IPS DF 6.9 (cell line): ENCODE measurements at regions not wholly inside any gene's neighbourhood (a gene's known extent, or its start where the extent isn't known, plus 50 kb on each side); places are given as distances from the start of the nearest gene placed in this dataset.

Experiments
- DNase-seq: peaks from one replicate; pipeline ENCODE4 v3.0.0-alpha.2; 2013; ENCODE audit warnings: low read depth, low spot score
- H3K27ac ChIP-seq: one replicate; pipeline ENCODE4 v1.5.1; 2013; ENCODE audit warnings: low read length, control low read depth
- H3K27me3 ChIP-seq: 2 replicates; pipeline ENCODE4 v1.6.1; 2013; ENCODE audit warnings: mild to moderate bottlenecking, low read length; ENCODE audit not compliant: control insufficient read depth, insufficient read depth
- H3K36me3 ChIP-seq: 2 replicates; pipeline ENCODE4 v1.6.1; 2013; ENCODE audit warnings: low read length; ENCODE audit not compliant: control insufficient read depth, insufficient read depth
- H3K4me1 ChIP-seq: 2 replicates; pipeline ENCODE4 v1.6.1; 2013; ENCODE audit warnings: low read length; ENCODE audit not compliant: control insufficient read depth, insufficient read depth
- H3K4me3 ChIP-seq: 2 replicates; pipeline ENCODE4 v1.5.1; 2013; ENCODE audit warnings: mild to moderate bottlenecking, low read length
- H3K9me3 ChIP-seq: 2 replicates; pipeline ENCODE4 v1.6.1; 2013; ENCODE audit warnings: low read length, inconsistent platforms; ENCODE audit not compliant: control insufficient read depth, insufficient read depth
- WGBS: extraction: QIAGEN DNeasy Blood & Tissue Kit; methylation state at CpG from one replicate; pipeline ENCODE4 v1.1.7; 2013; ENCODE audit warnings: mixed read lengths, missing lambda C conversion rate; ENCODE audit not compliant: insufficient read length, insufficient coverage; 5-methylcytosine and 5-hydroxymethylcytosine counted together

DNA sequence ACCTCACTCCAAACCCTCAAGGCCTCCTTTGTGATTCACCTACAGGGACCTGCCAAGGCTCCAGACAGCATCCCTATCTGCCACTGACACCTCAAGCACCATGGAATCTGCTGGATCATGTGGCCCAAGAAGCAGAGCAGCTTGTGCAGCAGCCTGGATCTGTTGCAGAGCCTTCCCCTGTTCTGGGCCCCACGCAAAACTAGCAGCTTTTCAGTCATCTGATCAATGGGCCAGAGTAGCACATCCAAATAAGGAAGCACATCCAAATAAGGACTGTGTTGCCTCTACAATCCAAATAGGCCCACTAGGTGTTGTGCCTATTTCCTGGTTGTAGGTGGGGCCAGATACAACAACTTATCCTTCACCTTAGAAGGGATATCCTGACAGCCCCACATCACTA lies 97.1 kb upstream of the GNAO1 start:
- H3K9me3 ChIP-seq, result no peaks in the 10 kb centered on the region
- H3K4me1 ChIP-seq, result no peaks in the 10 kb centered on the region
- H3K36me3 ChIP-seq, result no peaks in the 10 kb centered on the region
- DNase-seq, result no peak
- no CpG with 5 or more reads among the region's 1 CpG for WGBS
- no peak overlapping the region for H3K27ac ChIP-seq
- H3K27me3 ChIP-seq, result no peaks in the 10 kb centered on the region
- no peak overlapping the region for H3K4me3 ChIP-seq

DNA sequence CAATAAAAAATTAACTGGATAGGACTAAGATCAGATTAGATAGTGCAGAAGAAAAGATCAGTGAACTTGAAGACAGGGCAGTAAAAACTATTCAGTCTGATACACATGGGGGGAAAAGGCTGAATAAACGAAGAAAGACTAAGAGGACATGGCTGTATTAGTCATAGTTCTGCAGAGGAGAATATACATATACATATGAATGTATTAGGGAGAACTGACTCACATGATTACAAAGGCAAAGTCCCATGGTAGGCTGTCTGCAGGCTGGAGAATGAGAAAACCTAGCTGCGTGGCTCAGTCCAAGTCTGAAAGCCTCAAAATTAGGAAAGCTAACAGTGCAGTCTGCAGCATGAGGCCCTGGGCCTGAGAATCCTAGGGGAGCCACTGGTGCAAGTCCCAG lies 98.2 kb upstream of the GNAO1 start:
- WGBS, result no CpG with 5 or more reads among the region's 2 CpGs
- Histone ChIP-seq H3K4me3 (no peak overlapping the region), H3K4me1 (no peaks in the 10 kb centered on the region), H3K9me3 (no peaks in the 10 kb centered on the region), H3K27ac (no peak overlapping the region), H3K36me3 (no peaks in the 10 kb centered on the region), H3K27me3 (no peaks in the 10 kb centered on the region)
- no peak for DNase-seq

GRCh38 chr16:56090076-56090475 lies 101.2 kb upstream of the GNAO1 start:
- H3K27ac ChIP-seq, result no peak overlapping the region
- no peak for DNase-seq
- H3K9me3 ChIP-seq, result no peaks in the 10 kb centered on the region
- H3K27me3 ChIP-seq, result no peaks in the 10 kb centered on the region
- WGBS, result no CpG with 5 or more reads among the region's 2 CpGs
- H3K36me3 ChIP-seq, result no peaks in the 10 kb centered on the region
- H3K4me1 ChIP-seq, result no peaks in the 10 kb centered on the region
- no peak overlapping the region for H3K4me3 ChIP-seq

- Histone ChIP-seq H3K36me3 (no peaks in the 10 kb centered on the region), H3K4me3 (no peak overlapping the region), H3K27me3 (no peaks in the 10 kb centered on the region), H3K27ac (no peak overlapping the region), H3K4me1 (no peaks in the 10 kb centered on the region), H3K9me3 (no peaks in the 10 kb centered on the region)
- DNase-seq, result no peak
- WGBS, result no CpG with 5 or more reads among the region's 6 CpGs
Measured at GRCh38 chr16:56087626-56088025, 103.7 kb upstream of the GNAO1 start.

DNA sequence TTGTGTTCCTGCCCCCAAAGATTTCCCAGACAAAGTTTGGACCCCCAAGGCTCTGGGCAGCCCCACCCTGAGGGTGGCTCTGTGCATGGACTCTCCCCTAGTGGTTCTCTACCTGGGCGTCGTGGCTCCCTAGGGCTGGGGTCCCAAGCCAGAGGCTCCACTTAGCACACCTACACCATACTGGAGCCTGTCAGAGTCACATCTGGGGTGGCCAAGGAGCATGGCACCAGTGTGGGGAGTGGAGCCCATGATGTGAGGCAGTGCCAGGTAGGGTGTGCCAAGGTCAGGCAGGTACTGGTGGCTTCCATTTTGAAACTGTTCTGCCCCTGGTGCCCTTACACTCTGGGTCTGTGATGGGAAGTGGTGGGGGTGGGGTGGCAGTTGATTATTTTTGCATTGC lies 109.9 kb upstream of the GNAO1 start:
- no CpG with 5 or more reads among the region's 2 CpGs for WGBS
- no peak overlapping the region for H3K27ac ChIP-seq
- no peaks in the 10 kb centered on the region for H3K4me1 ChIP-seq
- no peaks in the 10 kb centered on the region for H3K27me3 ChIP-seq
- no peaks in the 10 kb centered on the region for H3K9me3 ChIP-seq
- DNase-seq, result no peak
- no peak overlapping the region for H3K4me3 ChIP-seq
- no peaks in the 10 kb centered on the region for H3K36me3 ChIP-seq

DNA sequence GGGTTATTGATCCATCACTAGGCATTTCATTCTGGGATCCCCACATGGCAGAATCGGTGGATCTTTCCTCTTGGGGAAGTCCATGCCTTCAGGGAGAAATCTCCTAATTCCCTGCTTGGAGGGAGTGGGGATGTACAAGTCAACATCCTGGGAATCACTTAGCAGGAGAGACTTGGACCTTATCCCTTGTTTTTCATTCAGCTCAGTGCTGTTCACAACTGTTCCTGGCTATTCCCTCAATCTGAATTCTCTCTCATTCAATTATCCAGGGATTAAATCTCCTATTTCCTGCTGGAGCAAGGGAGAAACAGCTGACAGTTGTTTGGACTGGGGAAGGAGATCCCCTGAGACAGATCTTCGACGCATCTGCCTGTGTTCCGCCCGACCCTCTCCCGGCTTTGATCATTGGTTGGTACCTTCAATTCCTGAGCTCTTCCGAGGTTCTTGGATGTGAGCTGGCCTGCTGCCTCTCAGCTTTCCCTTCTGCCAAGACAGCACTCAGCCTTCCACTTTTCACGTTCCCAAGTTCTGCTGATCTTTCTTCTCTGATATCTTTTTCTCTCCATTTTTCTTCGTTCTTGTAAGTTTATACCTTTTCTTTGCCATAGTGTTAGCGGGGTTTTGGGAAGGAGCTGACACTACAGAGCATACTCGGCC lies 115.4 kb upstream of the GNAO1 start:
- Histone ChIP-seq H3K27me3 (no peaks in the 10 kb centered on the region), H3K9me3 (0 out of 2 replicates have a peak, but pooled peaks cover 1% of the 10 kb centered on the region), H3K4me3 (no peak overlapping the region), H3K36me3 (no peaks in the 10 kb centered on the region), H3K27ac (no peak overlapping the region), H3K4me1 (no peaks in the 10 kb centered on the region)
- DNase-seq, result no peak
- WGBS, result no CpG with 5 or more reads among the region's 11 CpGs

DNA sequence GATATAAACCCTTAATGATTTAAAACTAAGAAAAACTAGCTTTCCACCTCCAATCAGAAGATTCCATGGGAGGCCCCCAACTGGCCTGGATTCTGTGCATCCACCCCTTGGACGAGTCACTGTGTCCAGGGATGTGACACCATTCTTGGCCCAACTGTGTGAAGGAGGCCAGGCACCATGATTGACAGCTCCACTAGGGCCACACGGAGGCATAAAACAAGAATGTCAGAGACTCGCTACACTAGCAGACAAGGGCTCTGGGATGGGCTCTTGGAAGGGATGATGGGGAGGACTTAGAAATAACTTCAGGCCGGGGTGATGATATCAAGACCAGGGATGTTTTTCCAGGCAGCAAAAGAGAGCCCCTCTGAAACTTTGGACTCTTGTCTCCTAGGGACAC lies 117.8 kb upstream of the GNAO1 start:
- no peak overlapping the region for H3K27ac ChIP-seq
- WGBS, result no CpG with 5 or more reads among the region's 4 CpGs

GRCh38 chr16:56072096-56072495 lies 119.2 kb upstream of the GNAO1 start:
- no peak overlapping the region for H3K27ac ChIP-seq
- 0 out of 2 replicates have a peak, but pooled peaks cover 1% of the 10 kb centered on the region for H3K9me3 ChIP-seq
- DNase-seq, result no peak
- H3K4me1 ChIP-seq, result no peaks in the 10 kb centered on the region
- H3K27me3 ChIP-seq, result no peaks in the 10 kb centered on the region
- H3K4me3 ChIP-seq, result no peak overlapping the region
- H3K36me3 ChIP-seq, result no peaks in the 10 kb centered on the region
- no CpG with 5 or more reads among the region's 4 CpGs for WGBS

More for the DNA sequence above, 117.8 kb upstream of the GNAO1 start:
- Histone ChIP-seq H3K4me3 (no peak overlapping the region), H3K36me3 (no peaks in the 10 kb centered on the region), H3K9me3 (0 out of 2 replicates have a peak, but pooled peaks cover 1% of the 10 kb centered on the region), H3K4me1 (no peaks in the 10 kb centered on the region), H3K27me3 (no peaks in the 10 kb centered on the region)
- no peak for DNase-seq

DNA sequence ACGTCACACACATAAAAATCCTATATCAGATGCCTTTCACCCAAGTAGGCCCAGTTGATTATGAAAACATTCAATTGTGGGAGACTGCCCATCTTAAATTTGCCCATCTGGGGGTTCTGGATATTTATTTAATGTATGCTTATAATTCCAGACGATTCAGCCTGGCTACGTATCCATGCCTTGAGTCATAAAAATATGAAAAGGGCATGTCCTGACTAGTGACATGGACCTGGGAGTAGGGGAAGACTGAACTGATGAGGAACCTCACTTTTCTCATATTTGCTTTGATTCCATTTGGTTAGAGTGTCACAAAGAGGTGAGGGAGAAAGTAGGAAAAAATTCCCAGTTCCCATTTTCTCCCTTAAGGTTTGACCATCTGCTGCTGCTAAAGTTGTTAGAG lies 122.5 kb upstream of the GNAO1 start:
- Histone ChIP-seq H3K9me3 (0 out of 2 replicates have a peak, but pooled peaks cover 1% of the 10 kb centered on the region), H3K27ac (no peak overlapping the region), H3K4me1 (no peaks in the 10 kb centered on the region), H3K36me3 (no peaks in the 10 kb centered on the region), H3K27me3 (no peaks in the 10 kb centered on the region), H3K4me3 (no peak overlapping the region)
- no peak for DNase-seq
- no CpG with 5 or more reads among the region's 3 CpGs for WGBS

DNA sequence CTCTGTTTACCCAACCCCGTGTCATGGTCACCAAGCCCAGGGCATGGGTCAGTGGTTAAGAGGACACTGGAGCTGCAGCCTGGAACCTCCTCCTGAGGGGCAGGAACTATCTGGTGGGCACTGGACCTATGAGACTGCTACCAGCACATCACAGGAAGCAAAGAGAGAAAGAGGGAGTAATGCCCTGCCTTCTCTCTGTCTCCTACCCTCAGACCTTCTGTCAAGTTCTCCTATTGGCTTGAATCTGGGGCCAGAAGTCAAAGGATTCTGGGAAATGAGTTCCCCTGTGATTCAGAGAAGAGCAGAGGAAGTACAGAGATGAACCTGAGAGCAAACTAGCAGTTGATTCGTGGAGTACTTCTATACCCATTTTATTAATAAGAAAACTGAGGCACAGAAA lies 123.0 kb upstream of the GNAO1 start:
- no CpG with 5 or more reads among the region's 2 CpGs for WGBS
- no peak for DNase-seq
- no peaks in the 10 kb centered on the region for H3K4me1 ChIP-seq
- no peak overlapping the region for H3K4me3 ChIP-seq
- 0 out of 2 replicates have a peak, but pooled peaks cover 1% of the 10 kb centered on the region for H3K9me3 ChIP-seq
- no peak overlapping the region for H3K27ac ChIP-seq
- H3K36me3 ChIP-seq, result no peaks in the 10 kb centered on the region
- no peaks in the 10 kb centered on the region for H3K27me3 ChIP-seq

- no peaks in the 10 kb centered on the region for H3K4me1 ChIP-seq
- H3K9me3 ChIP-seq, result no peaks in the 10 kb centered on the region
- H3K27me3 ChIP-seq, result no peaks in the 10 kb centered on the region
- DNase-seq, result no peak
- no peak overlapping the region for H3K4me3 ChIP-seq
- H3K36me3 ChIP-seq, result no peaks in the 10 kb centered on the region
- H3K27ac ChIP-seq, result no peak overlapping the region
Measured at GRCh38 chr16:56067406-56067805, 123.9 kb upstream of the GNAO1 start.
